Common myeloid progenitor, CD34-positive (primary cell): ENCODE measurements at regions not wholly inside any gene's neighbourhood (a gene's known extent, or its start where the extent isn't known, plus 50 kb on each side); places are given as distances from the start of the nearest gene placed in this dataset.
"Not testable (repeated sequence)": the region's sequence is repeated elsewhere in the genome, so short reads cannot be mapped to it uniquely, and the experiment has no call there.

Experiments
- CTCF ChIA-PET: fragments of 350-600 bp; sonication (Branson Sonifier 250); formaldehyde crosslinking; loops from one replicate; lab custom pipeline; 2021; ENCODE audit warnings: antibody characterized with exemption; lab: Charles Lee
- POLR2A ChIA-PET: fragments of 350-600 bp; sonication (Branson Sonifier 250); formaldehyde crosslinking; loops from one replicate; lab custom pipeline; 2021; ENCODE audit warnings: antibody characterized with exemption; lab: Charles Lee
- DNase-seq, 3 donors: peaks; one replicate each; pipeline versions ENCODE4 v3.0.0 to v3.0.0-alpha.2; 2013
- H3K27ac ChIP-seq, 2 experiments: 1 replicate in 1 of 2; 2 replicates in 1 of 2; pipeline ENCODE4 v1.7.0; 2013; ENCODE audit warnings: inconsistent platforms in 2 of 2, low read length in 2 of 2, mild to moderate bottlenecking in 2 of 2, low read depth in 1 of 2, moderate library complexity in 1 of 2; ENCODE audit not compliant: severe bottlenecking in 2 of 2, insufficient read depth in 1 of 2, poor library complexity in 1 of 2
- H3K27me3 ChIP-seq, 5 experiments: replicated peaks in 2 of 5; 1 replicate in 3 of 5; 2 replicates in 2 of 5; pipeline versions ENCODE4 v1.6.1 to v1.7.0; 2013; ENCODE audit warnings: low read length in 4 of 5, mild to moderate bottlenecking in 2 of 5, moderate library complexity in 2 of 5, inconsistent platforms in 1 of 5; ENCODE audit not compliant: insufficient read depth in 5 of 5, control insufficient read depth in 4 of 5
- H3K36me3 ChIP-seq, 4 experiments: 1 replicate in 2 of 4; 2 replicates in 2 of 4; pipeline versions ENCODE4 v1.6.1 to v1.7.0; 2013; ENCODE audit warnings: low read length in 3 of 4, control low read depth in 1 of 4, mild to moderate bottlenecking in 1 of 4; ENCODE audit not compliant: control insufficient read depth in 4 of 4, insufficient read depth in 4 of 4
- H3K4me1 ChIP-seq, 4 experiments: 1 replicate in 3 of 4; 2 replicates in 1 of 4; pipeline versions ENCODE4 v1.6.1 to v1.7.1; 2013; ENCODE audit warnings: low read length in 3 of 4, mild to moderate bottlenecking in 3 of 4, control low read depth in 1 of 4, inconsistent platforms in 1 of 4, moderate library complexity in 1 of 4; ENCODE audit not compliant: control insufficient read depth in 4 of 4, insufficient read depth in 4 of 4; ENCODE audit errors: control extremely low read depth in 1 of 4
- H3K4me3 ChIP-seq, 7 experiments: 1 replicate in 4 of 7; 2 replicates in 3 of 7; pipeline versions ENCODE4 v1.5.1 to v1.7.0; 2013; ENCODE audit warnings: mild to moderate bottlenecking in 7 of 7, low read length in 6 of 7, moderate library complexity in 6 of 7, inconsistent platforms in 2 of 7, low read depth in 2 of 7, control low read depth in 1 of 7; ENCODE audit not compliant: insufficient read depth in 4 of 7, control insufficient read depth in 1 of 7; ENCODE audit errors: extremely low read depth in 1 of 7
- H3K9me3 ChIP-seq, 5 experiments: 1 replicate in 4 of 5; 2 replicates in 1 of 5; pipeline versions ENCODE4 v1.6.1 to v1.7.1; 2013; ENCODE audit warnings: low read length in 4 of 5, mild to moderate bottlenecking in 2 of 5, inconsistent platforms in 1 of 5, low read depth in 1 of 5, moderate library complexity in 1 of 5; ENCODE audit not compliant: control insufficient read depth in 4 of 5, insufficient read depth in 2 of 5; ENCODE audit errors: control extremely low read depth in 1 of 5
- WGBS: methylation state at CpG from one replicate; pipeline ENCODE4 v1.1.5; 2013; ENCODE audit not compliant: insufficient coverage; 5-methylcytosine and 5-hydroxymethylcytosine counted together

DNA sequence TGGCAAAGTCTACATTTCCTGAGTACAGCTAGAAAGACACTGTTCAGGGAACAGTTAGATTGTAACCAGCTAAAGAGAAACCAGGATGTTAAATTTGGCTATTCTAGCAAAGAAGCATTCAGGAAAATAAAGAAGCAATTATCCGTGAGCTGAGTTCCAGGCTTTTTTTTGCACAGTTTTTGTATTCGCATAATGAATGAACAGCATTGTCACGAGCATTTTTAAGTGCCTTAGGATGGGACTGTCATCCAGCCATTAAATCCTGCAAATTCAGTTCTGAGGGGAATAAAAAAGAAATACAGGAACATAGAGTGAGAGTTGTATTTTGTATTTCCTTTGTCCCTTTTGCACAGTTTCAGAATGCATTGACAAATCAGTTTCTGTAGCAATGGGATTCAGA, 1302.2 kb downstream of the CDH12 start:
- 100% methylated on average over 3 of the region's 3 CpGs for WGBS

DNA sequence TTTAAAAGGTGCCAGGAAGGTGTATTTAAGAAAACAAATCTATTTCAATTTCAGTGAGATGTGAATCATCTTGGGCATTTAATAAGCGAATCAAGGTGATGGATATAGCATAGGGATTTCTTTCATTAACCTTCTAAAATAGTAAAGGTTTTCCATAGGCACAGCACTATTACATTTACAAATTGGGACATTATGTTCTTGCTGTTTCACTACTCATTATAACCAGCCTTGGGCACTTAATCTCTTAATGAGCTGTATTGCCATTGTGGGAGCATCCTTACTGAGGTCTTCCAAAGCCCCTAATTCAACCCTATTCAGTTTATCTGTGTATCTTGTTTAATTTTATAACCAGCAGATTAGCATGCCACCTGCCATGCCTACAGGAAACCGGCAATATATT, 1305.5 kb downstream of the CDH12 start:
- H3K27me3 ChIP-seq, H3K4me3 ChIP-seq, H3K4me1 ChIP-seq, H3K27ac ChIP-seq, CTCF ChIA-PET, H3K36me3 ChIP-seq, DNase-seq, H3K9me3 ChIP-seq, POLR2A ChIA-PET: not testable (repeated sequence)
- WGBS = no CpG with 5 or more reads among the region's 2 CpGs

More for the DNA sequence above, 1302.2 kb downstream of the CDH12 start:
- POLR2A ChIA-PET, H3K9me3 ChIP-seq, DNase-seq, H3K4me1 ChIP-seq, H3K27me3 ChIP-seq, H3K36me3 ChIP-seq, H3K4me3 ChIP-seq, CTCF ChIA-PET, H3K27ac ChIP-seq: not testable (repeated sequence)

DNA sequence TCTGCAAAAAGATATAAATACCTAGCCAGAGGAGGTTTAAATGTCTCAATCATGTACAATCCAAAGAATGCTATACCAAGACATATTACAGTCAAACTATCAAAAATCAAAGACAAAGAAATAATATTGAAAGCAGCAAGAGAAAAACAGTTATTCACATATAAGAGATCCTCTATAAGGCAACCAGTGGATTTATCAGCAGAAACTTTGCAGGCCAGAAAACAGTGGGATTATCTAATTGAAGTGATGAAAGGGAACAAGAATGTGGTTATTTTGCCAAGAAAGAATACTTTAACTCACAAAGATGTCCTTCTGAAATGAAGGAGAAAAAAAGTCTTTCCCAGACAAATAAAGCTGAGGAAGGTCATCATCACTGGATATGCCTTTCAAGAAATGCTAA, 1318.0 kb downstream of the CDH12 start:
- H3K27ac ChIP-seq, POLR2A ChIA-PET, H3K27me3 ChIP-seq, H3K4me1 ChIP-seq, H3K9me3 ChIP-seq, H3K36me3 ChIP-seq, DNase-seq, CTCF ChIA-PET, H3K4me3 ChIP-seq: not testable (repeated sequence)

DNA sequence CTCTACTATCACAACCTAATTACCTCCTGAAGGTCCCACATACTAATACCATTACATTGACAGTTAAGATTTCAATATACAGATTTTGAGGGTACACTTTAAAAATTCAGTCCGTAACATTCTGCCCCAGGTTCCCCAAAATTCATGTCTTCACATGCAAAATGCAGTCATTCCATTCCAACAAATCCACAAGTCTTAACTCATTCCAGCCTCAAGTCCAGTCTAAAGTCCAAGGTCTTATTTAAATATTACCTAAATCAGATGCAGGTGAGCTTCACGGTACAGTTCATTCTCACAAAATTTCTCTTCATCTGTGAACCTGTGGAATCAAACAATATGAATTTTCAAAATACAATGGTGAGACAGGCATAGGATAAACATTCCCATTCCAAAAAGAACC, 1332.0 kb downstream of the CDH12 start:
- H3K9me3 ChIP-seq, CTCF ChIA-PET, H3K36me3 ChIP-seq, H3K27me3 ChIP-seq, H3K4me1 ChIP-seq, DNase-seq, H3K27ac ChIP-seq, POLR2A ChIA-PET, H3K4me3 ChIP-seq: not testable (repeated sequence)
- no CpG with 5 or more reads among the region's 2 CpGs for WGBS

DNA sequence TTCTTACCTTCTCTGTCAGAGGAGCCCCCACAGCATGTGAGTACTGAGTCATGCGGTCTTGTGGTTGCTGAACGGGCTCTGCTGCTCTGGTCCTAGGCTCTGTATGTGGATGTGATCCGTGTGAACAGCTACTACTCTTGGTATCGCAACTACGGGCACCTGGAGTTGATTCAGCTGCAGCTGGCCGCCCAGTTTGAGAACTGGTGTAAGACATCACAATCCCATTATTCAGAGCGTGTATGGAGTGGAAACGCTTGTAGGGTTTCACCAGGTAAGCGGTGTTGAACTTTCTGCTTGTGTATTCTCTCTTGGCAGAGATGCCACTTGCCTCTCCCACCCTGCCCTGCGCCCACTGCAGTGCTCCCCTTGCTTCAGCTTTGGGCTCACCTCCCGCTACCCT, 1356.2 kb downstream of the CDH12 start:
- CTCF ChIA-PET, H3K4me1 ChIP-seq, H3K27me3 ChIP-seq, H3K4me3 ChIP-seq, DNase-seq, H3K27ac ChIP-seq, POLR2A ChIA-PET, H3K36me3 ChIP-seq, H3K9me3 ChIP-seq: not testable (repeated sequence)
- 100% methylated on average over 2 of the region's 11 CpGs for WGBS

DNA sequence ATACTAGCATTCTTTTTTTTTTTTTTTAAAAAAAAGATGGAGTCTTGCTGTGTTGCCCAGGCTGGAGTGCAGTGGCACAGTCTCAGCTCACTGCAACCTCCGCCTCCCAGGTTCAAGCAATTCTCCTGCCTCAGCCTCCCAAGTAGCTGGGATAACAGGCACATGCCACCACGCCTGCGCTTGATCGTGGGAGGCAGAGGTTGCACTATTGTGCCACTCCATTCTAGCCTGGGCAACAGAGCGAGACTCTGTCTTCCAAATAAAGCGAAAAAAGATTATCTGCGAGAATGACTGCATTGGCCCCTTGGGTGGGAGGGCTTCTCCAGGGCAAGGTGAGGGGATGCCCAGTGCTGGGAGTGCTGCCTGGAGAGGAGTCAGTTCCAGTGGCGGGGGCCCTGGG, 1357.1 kb downstream of the CDH12 start:
- H3K9me3 ChIP-seq, CTCF ChIA-PET, H3K27ac ChIP-seq, POLR2A ChIA-PET, H3K4me1 ChIP-seq, DNase-seq, H3K4me3 ChIP-seq, H3K27me3 ChIP-seq, H3K36me3 ChIP-seq: not testable (repeated sequence)
- WGBS = 96% methylated on average over 4 of the region's 8 CpGs

DNA sequence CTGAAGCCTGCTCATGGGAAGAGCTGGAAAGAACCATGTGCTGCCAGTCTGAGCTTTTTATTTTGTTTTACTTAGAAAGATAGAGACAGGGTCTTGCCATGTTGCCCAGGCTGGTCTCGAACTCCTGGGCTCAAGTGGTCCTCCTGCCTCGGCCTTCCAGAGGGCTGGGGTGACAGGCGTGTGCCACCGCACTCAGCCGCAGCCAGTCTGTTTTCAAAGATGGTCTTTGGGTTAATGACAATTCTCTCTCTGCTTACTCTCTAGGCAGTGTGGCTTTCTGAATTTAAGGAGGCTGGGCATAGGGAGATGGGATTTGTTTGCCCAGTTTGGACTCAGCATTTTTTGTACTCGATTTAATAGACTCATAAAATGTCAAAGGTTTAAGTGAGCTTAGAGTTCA, 1357.9 kb downstream of the CDH12 start:
- H3K9me3 ChIP-seq, H3K36me3 ChIP-seq, H3K4me1 ChIP-seq, CTCF ChIA-PET, DNase-seq, H3K4me3 ChIP-seq, POLR2A ChIA-PET, H3K27ac ChIP-seq, H3K27me3 ChIP-seq: not testable (repeated sequence)
- 100% methylated on average over 2 of the region's 6 CpGs for WGBS

DNA sequence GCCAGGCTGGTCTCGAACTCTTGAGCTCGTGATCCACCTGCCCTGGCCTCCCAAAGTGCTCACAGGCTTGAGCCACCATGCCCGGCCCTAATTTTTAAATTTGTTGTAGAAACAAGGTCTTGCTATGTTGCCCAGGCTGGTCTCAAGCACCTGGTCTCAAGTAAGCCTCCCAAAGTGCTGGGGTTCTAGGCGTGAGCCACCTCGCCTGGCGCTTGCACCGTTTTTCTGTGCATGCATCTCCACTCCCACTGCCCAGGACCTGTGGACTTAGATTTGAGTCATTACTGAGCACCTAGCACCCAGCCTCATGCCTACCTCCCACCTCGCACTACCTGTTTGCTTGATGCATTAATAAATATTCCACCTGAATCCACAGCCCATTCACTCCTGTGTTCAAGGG, 1359.1 kb downstream of the CDH12 start:
- H3K9me3 ChIP-seq, H3K27me3 ChIP-seq, CTCF ChIA-PET, H3K4me3 ChIP-seq, H3K36me3 ChIP-seq, DNase-seq, H3K27ac ChIP-seq, POLR2A ChIA-PET, H3K4me1 ChIP-seq: not testable (repeated sequence)
- no CpG with 5 or more reads among the region's 8 CpGs for WGBS
